Spleen (tissue), 11 donors: ENCODE measurements at regions not wholly inside any gene's neighbourhood (a gene's known extent, or its start where the extent isn't known, plus 50 kb on each side); places are given as distances from the start of the nearest gene placed in this dataset.

ENCODE experiments used
- DNase-seq: peaks from one replicate; pipeline ENCODE4 v3.0.0-alpha.2; 2020
- H3K27ac ChIP-seq, 8 donors: fragments of 200-600 bp; sonication (generic) in 7 of 8; 1 replicate in 4 of 8; 2 replicates in 4 of 8; pipeline versions ENCODE4 v1.5.0 to v1.8.0; 2016 to 2021; ENCODE audit warnings: inconsistent platforms in 4 of 8, mild to moderate bottlenecking in 4 of 8, moderate library complexity in 1 of 8
- H3K27me3 ChIP-seq, 7 donors: fragments of 200-600 bp; sonication (generic) in 6 of 7; replicated peaks in 1 of 7; 1 replicate in 4 of 7; 2 replicates in 3 of 7; pipeline versions ENCODE4 v1.5.0 to v1.8.0; 2016 to 2021; ENCODE audit warnings: inconsistent platforms in 3 of 7, mild to moderate bottlenecking in 1 of 7
- H3K36me3 ChIP-seq, 6 donors: fragments of 200-600 bp; sonication (generic) in 5 of 6; 1 replicate in 4 of 6; 2 replicates in 2 of 6; pipeline versions ENCODE4 v1.5.0 to v1.8.0; 2016 to 2021; ENCODE audit warnings: inconsistent platforms in 2 of 6
- H3K4me1 ChIP-seq, 6 donors: fragments of 200-600 bp; sonication (generic) in 5 of 6; 1 replicate in 3 of 6; 2 replicates in 3 of 6; pipeline versions ENCODE4 v1.5.0 to v1.8.0; 2016 to 2021; ENCODE audit warnings: inconsistent platforms in 3 of 6
- H3K4me3 ChIP-seq, 8 donors: fragments of 200-600 bp; sonication (generic) in 7 of 8; 1 replicate in 4 of 8; 2 replicates in 4 of 8; pipeline versions ENCODE4 v1.5.0 to v1.8.0; 2016 to 2021; ENCODE audit warnings: inconsistent platforms in 4 of 8, mild to moderate bottlenecking in 4 of 8, moderate library complexity in 2 of 8
- H3K9me3 ChIP-seq, 8 donors: fragments of 200-600 bp; sonication (generic) in 7 of 8; 1 replicate in 4 of 8; 2 replicates in 4 of 8; pipeline versions ENCODE4 v1.5.0 to v1.8.0; 2016 to 2021; ENCODE audit warnings: inconsistent platforms in 4 of 8
- POLR2A ChIP-seq, 3 donors: fragments of 450-650 bp; IDR thresholded peaks; one replicate each; pipeline ENCODE4 v1.5.1; 2017; ENCODE audit warnings: antibody characterized with exemption in 3 of 3, mild to moderate bottlenecking in 1 of 3
- POLR2AphosphoS5 ChIP-seq, 3 donors: sonication (generic); formaldehyde crosslinking; IDR thresholded peaks; one replicate each; pipeline ENCODE4 v1.5.1; 2017; ENCODE audit warnings: antibody characterized with exemption in 3 of 3
- WGBS, 5 donors: extraction: QIAGEN DNeasy Blood & Tissue Kit in 3 of 5; methylation state at CpG; one replicate each; pipeline versions ENCODE4 v1.1.5 to v1.1.7; 2013 to 2018; 5-methylcytosine and 5-hydroxymethylcytosine counted together
- intact Hi-C: fragments of 100-400 bp; cut with DNase I; formaldehyde crosslinking; loops from one replicate; pipeline ENCODE4 v1.15.0; 2023; ENCODE audit warnings: low total_unique reads
- TF ChIP-seq, protein P1 (sequence below), 11 experiments: fragments of 200-600 bp in 7 of 11; fragments of 450-650 bp in 4 of 11; sonication (generic) in 4 of 11; IDR thresholded peaks in 8 of 11; conservative IDR thresholded peaks in 3 of 11; 1 replicate in 7 of 11; 2 replicates in 4 of 11; pipeline versions ENCODE4 v1.4.0 to v1.8.0; 2016 to 2021; ENCODE audit warnings: antibody characterized with exemption in 11 of 11, inconsistent platforms in 4 of 11, mild to moderate bottlenecking in 1 of 11
- donor health status: healthy with polysubstance abuse.
- donor health status: DM: no; HTN: no; CAD: no; lungs with moderate emphysema.
- donor health status: DM: no; HTN: no; CAD: no.
- donor health status: Bipolar disorder and iron deficiency.
- donor health status: healthy.
- donor health status: DM: no; HTN: no; CAD: no.
- donor health status: DM: yes; HTN: yes; CAD: no.

DNA sequence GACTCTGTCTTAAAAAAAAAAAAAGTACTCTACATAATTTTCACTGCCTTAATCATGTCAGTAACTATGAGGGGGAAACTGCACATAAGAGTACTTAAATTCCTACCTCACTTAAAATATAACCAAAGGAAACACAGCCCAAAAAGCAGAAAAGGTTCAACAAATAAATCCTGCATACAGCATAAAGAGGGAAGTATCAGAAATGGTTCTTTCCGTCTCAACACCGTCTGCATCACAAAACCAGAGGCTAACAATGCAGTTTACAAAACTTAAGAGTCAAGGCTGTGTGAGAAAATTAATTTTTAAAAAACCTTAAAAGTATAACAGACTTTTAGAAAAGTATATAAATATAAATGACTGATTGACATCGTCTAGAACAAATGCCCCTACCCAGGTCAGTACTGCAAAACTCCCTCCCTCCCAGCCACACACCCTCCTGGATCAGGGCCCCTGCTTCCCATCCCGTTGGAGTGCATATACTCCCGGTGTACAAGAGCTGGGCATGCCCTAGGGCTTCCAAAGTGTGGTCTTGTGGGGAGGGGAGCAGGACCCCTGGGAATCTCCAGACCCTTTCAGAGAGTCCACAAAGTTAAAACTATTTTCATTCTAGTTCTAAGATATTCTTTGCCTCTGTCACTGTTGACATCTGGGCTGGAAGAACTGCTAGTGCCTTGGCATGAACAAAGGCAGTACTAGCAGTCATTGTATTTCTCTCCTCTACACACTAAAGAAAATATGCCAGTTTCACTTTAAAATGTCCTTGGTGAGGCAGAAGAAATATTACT lies 67.0 kb upstream of the SERTAD2 start:
- H3K4me1 ChIP-seq: peaks cover 0 to 28% (median 18%) of the 10 kb centered on the region in 6 donors
- no peak for DNase-seq
- H3K36me3 ChIP-seq: no peaks in the 10 kb centered on the region
- H3K27ac ChIP-seq: peak overlapping the region in 5 of 8 donors; percentile 21 to 53 (median 48)
- 24 to 45% (median 36%) methylated on average over 5 of the region's 5 CpGs for WGBS, 5 donors
- no peak overlapping the region for H3K4me3 ChIP-seq
- H3K27me3 ChIP-seq: no peaks in the 10 kb centered on the region
- no peak for TF ChIP-seq POLR2AphosphoS5 (IDR thresholded peaks at IDR 0.05)
- TF ChIP-seq, protein P1, sequence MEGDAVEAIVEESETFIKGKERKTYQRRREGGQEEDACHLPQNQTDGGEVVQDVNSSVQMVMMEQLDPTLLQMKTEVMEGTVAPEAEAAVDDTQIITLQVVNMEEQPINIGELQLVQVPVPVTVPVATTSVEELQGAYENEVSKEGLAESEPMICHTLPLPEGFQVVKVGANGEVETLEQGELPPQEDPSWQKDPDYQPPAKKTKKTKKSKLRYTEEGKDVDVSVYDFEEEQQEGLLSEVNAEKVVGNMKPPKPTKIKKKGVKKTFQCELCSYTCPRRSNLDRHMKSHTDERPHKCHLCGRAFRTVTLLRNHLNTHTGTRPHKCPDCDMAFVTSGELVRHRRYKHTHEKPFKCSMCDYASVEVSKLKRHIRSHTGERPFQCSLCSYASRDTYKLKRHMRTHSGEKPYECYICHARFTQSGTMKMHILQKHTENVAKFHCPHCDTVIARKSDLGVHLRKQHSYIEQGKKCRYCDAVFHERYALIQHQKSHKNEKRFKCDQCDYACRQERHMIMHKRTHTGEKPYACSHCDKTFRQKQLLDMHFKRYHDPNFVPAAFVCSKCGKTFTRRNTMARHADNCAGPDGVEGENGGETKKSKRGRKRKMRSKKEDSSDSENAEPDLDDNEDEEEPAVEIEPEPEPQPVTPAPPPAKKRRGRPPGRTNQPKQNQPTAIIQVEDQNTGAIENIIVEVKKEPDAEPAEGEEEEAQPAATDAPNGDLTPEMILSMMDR (IDR thresholded peaks at IDR 0.05 in 8 of 11, conservative IDR thresholded peaks at IDR 0.05 in 3 of 11): no peak
- no peak for TF ChIP-seq POLR2A (IDR thresholded peaks at IDR 0.05)
- intact Hi-C loops: loop anchor here (10.0 kb wide), 1 partner anchor 46 kb away; no protein-coding TSS in a partner anchor
- no peaks in the 10 kb centered on the region for H3K9me3 ChIP-seq

DNA sequence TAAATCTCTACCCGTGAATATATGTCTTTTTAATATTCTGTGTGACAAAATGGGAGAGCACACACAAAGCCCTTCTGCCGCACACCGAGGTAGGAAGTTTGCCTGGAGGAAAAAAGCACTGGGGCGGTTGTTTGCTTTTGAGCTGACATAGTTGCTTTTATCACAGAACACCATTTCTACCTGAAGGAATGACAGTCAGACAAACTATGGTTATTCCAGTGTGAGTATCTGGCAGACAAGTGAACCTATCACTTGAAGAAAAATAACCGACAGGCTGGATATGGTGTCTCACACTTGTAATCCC lies 67.6 kb upstream of the SERTAD2 start:
- Histone ChIP-seq H3K4me3 (no peak overlapping the region), H3K27ac (peak overlapping the region in 5 of 8 donors; percentile 21 to 53 (median 48)), H3K9me3 (no peaks in the 10 kb centered on the region), H3K36me3 (no peaks in the 10 kb centered on the region), H3K4me1 (peaks cover under 1 to 33% (median 20%) of the 10 kb centered on the region in 6 donors), H3K27me3 (no peaks in the 10 kb centered on the region)
- TF ChIP-seq POLR2AphosphoS5 (IDR thresholded peaks at IDR 0.05): no peak
- TF ChIP-seq, protein P1 (IDR thresholded peaks at IDR 0.05 in 8 of 11, conservative IDR thresholded peaks at IDR 0.05 in 3 of 11): no peak
- no peak for TF ChIP-seq POLR2A (IDR thresholded peaks at IDR 0.05)
- WGBS, 5 donors: 71 to 74% (median 74%) methylated on average over 5 of the region's 5 CpGs
- intact Hi-C loops: loop anchor here (10.0 kb wide), 1 partner anchor 46 kb away; no protein-coding TSS in a partner anchor
- DNase-seq: no peak

DNA sequence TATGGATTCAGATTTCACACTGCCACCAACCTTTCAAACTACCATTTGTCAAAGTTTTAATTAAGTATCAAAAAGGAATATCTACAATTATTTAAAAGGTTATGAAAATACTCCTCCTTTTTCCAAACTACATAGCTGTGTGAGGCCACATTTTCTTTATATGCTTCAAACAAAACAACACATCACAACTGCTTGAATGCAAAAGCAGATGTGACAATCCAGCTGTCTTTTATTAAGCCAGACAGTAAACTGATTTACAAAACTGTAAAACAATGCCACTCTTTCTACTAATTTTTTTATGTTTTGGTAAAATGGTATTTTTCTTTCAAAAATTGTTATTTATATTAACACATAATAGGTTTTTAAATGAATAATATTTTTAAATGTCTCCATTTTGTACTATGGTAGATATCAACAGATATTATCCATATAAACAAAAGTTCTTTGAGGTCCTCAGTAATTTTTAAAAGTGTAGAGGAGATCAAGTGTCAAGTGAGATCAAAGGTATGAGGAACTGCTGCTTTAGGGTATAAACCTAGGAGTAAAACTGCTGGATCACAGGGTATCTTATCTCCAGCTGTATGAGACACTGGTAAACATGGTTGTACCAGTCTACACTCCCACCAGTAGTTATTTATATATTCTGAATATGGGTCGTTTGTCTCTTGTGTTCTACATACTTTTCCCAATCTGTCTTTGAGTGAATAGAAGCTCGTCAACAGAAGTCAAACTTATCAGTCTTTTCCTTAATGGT lies 68.8 kb upstream of the SERTAD2 start:
- no peak for DNase-seq
- 62 to 70% (median 67%) methylated on average over 2 of the region's 2 CpGs for WGBS, 5 donors

More for the DNA sequence above, 68.8 kb upstream of the SERTAD2 start:
- no peaks in the 10 kb centered on the region for H3K9me3 ChIP-seq
- peaks cover 13 to 45% (median 30%) of the 10 kb centered on the region in 6 donors for H3K4me1 ChIP-seq
- no peaks in the 10 kb centered on the region for H3K27me3 ChIP-seq
- no peak for TF ChIP-seq POLR2A (IDR thresholded peaks at IDR 0.05)
- TF ChIP-seq POLR2AphosphoS5 (IDR thresholded peaks at IDR 0.05): no peak
- TF ChIP-seq, protein P1 (IDR thresholded peaks at IDR 0.05 in 8 of 11, conservative IDR thresholded peaks at IDR 0.05 in 3 of 11): no peak
- no peak overlapping the region for H3K27ac ChIP-seq
- H3K4me3 ChIP-seq: no peak overlapping the region
- no peaks in the 10 kb centered on the region for H3K36me3 ChIP-seq
- intact Hi-C loops: loop anchor here (10.0 kb wide), 1 partner anchor 48 kb away; no protein-coding TSS in a partner anchor
